ENCODE measurements at regions not wholly inside any gene's neighbourhood (a gene's known extent, or its start where the extent isn't known, plus 50 kb on each side); places are given as distances from the start of the nearest gene placed in this dataset.
"Not testable (repeated sequence)": the region's sequence is repeated elsewhere in the genome, so short reads cannot be mapped to it uniquely, and the experiment has no call there.

- DNase-seq (ENCODE audit: insufficient read length, low spot score): no peak
- FAIRE-seq: no peak
- no peak for TF ChIP-seq PAX5 (IDR thresholded peaks at IDR 0.05; ENCODE audit: insufficient read depth, low read length, severe bottlenecking)
- TF ChIP-seq POLR2A (IDR thresholded peaks at IDR 0.05; ENCODE audit: low read depth, low read length): no peak
Measured at GRCh38 chr15:87713475-87713879, 543.1 kb downstream of the NTRK3 start.

GRCh38 chr15:87712211-87712610 is 544.3 kb downstream of the NTRK3 start:
- DNase-seq (ENCODE audit: insufficient read length, low spot score) (no peak), FAIRE-seq (no peak)

DNA sequence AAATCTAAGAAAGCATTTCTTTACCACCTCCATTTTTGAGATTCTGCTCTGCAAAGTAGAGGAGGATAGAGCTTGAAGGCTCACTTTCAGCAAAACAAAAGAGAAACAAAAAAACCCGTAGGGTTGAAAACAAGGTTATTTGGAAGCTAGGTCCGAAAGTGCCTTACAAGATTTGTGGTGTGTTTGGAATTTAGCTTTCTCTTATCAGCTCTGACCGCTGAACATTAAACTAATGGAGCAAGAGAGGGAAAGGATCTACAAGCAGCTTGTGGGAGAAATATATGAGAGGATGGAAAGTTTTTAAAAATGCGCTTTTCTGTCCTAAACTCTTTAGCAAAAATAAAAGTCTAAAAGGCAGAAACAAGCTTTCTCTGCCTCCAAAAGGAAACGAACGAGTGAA is 545.5 kb downstream of the NTRK3 start:
- TF ChIP-seq POLR2A (IDR thresholded peaks at IDR 0.05; ENCODE audit: low read depth, low read length) (no peak), TAF1 (IDR thresholded peaks at IDR 0.05; ENCODE audit: low read depth, low read length) (no peak), PAX5 (IDR thresholded peaks at IDR 0.05; ENCODE audit: insufficient read depth, low read length, severe bottlenecking) (no peak), POU2F2 (IDR thresholded peaks at IDR 0.05; ENCODE audit: low read depth, low read length) (no peak), POLR2AphosphoS5 (IDR thresholded peaks at IDR 0.05; ENCODE audit: low read depth, low read length) (no peak)
- FAIRE-seq (no peak), DNase-seq (ENCODE audit: insufficient read length, low spot score) (no peak)

More at GRCh38 chr15:87712211-87712610, 544.3 kb downstream of the NTRK3 start:
- TF ChIP-seq SPI1 (IDR thresholded peaks at IDR 0.05; ENCODE audit: low read depth, low read length) (no peak), POLR2A (IDR thresholded peaks at IDR 0.05; ENCODE audit: low read depth, low read length) (no peak), TAF1 (IDR thresholded peaks at IDR 0.05; ENCODE audit: low read depth, low read length) (no peak), POLR2AphosphoS5 (IDR thresholded peaks at IDR 0.05; ENCODE audit: low read depth, low read length) (no peak), PAX5 (IDR thresholded peaks at IDR 0.05; ENCODE audit: insufficient read depth, low read length, severe bottlenecking) (no peak), POU2F2 (IDR thresholded peaks at IDR 0.05; ENCODE audit: low read depth, low read length) (no peak)

DNA sequence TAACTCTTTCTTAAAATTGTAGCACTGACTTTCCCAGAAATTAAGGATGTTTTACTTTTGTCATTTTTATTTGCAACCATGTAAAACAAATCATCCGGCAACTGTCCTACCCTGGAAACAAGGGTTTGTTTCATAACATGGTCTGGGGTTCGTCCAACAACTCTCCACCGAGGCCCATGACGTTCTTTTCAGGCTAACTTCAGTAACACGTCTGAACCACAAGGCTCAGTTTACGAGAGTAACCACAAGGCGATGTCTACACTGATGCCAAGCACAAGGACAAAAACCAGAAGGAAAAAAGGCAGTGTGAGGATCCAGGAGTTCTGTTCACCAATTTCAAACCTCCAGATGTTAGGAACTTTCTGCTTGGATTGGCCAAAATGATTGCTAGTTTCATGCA is 546.1 kb downstream of the NTRK3 start:
- DNase-seq (ENCODE audit: insufficient read length, low spot score) (no peak), FAIRE-seq (no peak)
- TF ChIP-seq SPI1 (IDR thresholded peaks at IDR 0.05; ENCODE audit: low read depth, low read length) (no peak), POU2F2 (IDR thresholded peaks at IDR 0.05; ENCODE audit: low read depth, low read length) (no peak), POLR2A (IDR thresholded peaks at IDR 0.05; ENCODE audit: low read depth, low read length) (no peak), PAX5 (IDR thresholded peaks at IDR 0.05; ENCODE audit: insufficient read depth, low read length, severe bottlenecking) (no peak), POLR2AphosphoS5 (IDR thresholded peaks at IDR 0.05; ENCODE audit: low read depth, low read length) (no peak), TAF1 (IDR thresholded peaks at IDR 0.05; ENCODE audit: low read depth, low read length) (no peak)

DNA sequence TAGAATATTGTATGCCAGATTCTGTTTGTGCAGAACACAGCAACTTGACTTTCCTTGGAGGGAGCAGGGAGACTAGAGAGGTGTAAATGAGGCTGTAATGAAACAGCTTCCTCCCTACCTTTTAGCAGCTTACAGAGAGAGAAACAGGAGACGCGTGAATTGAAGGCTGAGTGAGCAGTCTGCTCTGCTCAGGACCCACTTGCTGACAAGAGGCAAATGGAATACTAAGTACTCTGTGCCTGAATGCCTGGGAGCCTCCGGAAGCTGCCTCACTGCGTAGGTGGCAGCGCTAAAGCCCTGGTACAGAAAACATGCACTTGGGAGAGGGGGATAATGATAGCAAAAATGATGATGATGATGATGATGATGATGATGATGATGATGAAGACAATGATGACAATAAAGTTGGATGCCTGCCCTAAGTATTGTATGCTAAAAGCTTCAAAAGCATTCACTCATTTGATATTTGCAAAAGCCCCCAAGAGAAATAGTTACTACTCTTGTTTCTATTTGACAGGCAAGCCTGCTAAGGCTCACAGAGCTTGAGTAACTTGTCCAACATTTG is 548.9 kb downstream of the NTRK3 start:
- no peak for DNase-seq (ENCODE audit: insufficient read length, low spot score)
- TF ChIP-seq TAF1 (IDR thresholded peaks at IDR 0.05; ENCODE audit: low read depth, low read length) (no peak), POLR2A (IDR thresholded peaks at IDR 0.05; ENCODE audit: low read depth, low read length) (no peak), PAX5 (IDR thresholded peaks at IDR 0.05; ENCODE audit: insufficient read depth, low read length, severe bottlenecking) (no peak), SPI1 (IDR thresholded peaks at IDR 0.05; ENCODE audit: low read depth, low read length) (no peak), POU2F2 (IDR thresholded peaks at IDR 0.05; ENCODE audit: low read depth, low read length) (no peak), POLR2AphosphoS5 (IDR thresholded peaks at IDR 0.05; ENCODE audit: low read depth, low read length) (no peak)
- FAIRE-seq: no peak

GRCh38 chr15:87707071-87707470 is 549.5 kb downstream of the NTRK3 start:
- FAIRE-seq (no peak), DNase-seq (ENCODE audit: insufficient read length, low spot score) (no peak)
- TF ChIP-seq POU2F2 (IDR thresholded peaks at IDR 0.05; ENCODE audit: low read depth, low read length): no peak
- TF ChIP-seq PAX5 (IDR thresholded peaks at IDR 0.05; ENCODE audit: insufficient read depth, low read length, severe bottlenecking): no peak
- no peak for TF ChIP-seq TAF1 (IDR thresholded peaks at IDR 0.05; ENCODE audit: low read depth, low read length)
- no peak for TF ChIP-seq SPI1 (IDR thresholded peaks at IDR 0.05; ENCODE audit: low read depth, low read length)
- no peak for TF ChIP-seq POLR2A (IDR thresholded peaks at IDR 0.05; ENCODE audit: low read depth, low read length)
- no peak for TF ChIP-seq POLR2AphosphoS5 (IDR thresholded peaks at IDR 0.05; ENCODE audit: low read depth, low read length)

- TF ChIP-seq POLR2A (IDR thresholded peaks at IDR 0.05; ENCODE audit: low read depth, low read length) (no peak), POU2F2 (IDR thresholded peaks at IDR 0.05; ENCODE audit: low read depth, low read length) (no peak), SPI1 (IDR thresholded peaks at IDR 0.05; ENCODE audit: low read depth, low read length) (no peak), PAX5 (IDR thresholded peaks at IDR 0.05; ENCODE audit: insufficient read depth, low read length, severe bottlenecking) (no peak)
- FAIRE-seq (no peak), DNase-seq (ENCODE audit: insufficient read length, low spot score) (no peak)
Measured at GRCh38 chr15:87706001-87706400, 550.5 kb downstream of the NTRK3 start.

GRCh38 chr15:87704276-87704675 is 552.3 kb downstream of the NTRK3 start:
- DNase-seq (ENCODE audit: insufficient read length, low spot score) (no peak), FAIRE-seq (no peak)
- TF ChIP-seq POU2F2 (IDR thresholded peaks at IDR 0.05; ENCODE audit: low read depth, low read length) (no peak), POLR2A (IDR thresholded peaks at IDR 0.05; ENCODE audit: low read depth, low read length) (no peak), POLR2AphosphoS5 (IDR thresholded peaks at IDR 0.05; ENCODE audit: low read depth, low read length) (no peak), PAX5 (IDR thresholded peaks at IDR 0.05; ENCODE audit: insufficient read depth, low read length, severe bottlenecking) (no peak), SPI1 (IDR thresholded peaks at IDR 0.05; ENCODE audit: low read depth, low read length) (no peak), TAF1 (IDR thresholded peaks at IDR 0.05; ENCODE audit: low read depth, low read length) (no peak)

DNA sequence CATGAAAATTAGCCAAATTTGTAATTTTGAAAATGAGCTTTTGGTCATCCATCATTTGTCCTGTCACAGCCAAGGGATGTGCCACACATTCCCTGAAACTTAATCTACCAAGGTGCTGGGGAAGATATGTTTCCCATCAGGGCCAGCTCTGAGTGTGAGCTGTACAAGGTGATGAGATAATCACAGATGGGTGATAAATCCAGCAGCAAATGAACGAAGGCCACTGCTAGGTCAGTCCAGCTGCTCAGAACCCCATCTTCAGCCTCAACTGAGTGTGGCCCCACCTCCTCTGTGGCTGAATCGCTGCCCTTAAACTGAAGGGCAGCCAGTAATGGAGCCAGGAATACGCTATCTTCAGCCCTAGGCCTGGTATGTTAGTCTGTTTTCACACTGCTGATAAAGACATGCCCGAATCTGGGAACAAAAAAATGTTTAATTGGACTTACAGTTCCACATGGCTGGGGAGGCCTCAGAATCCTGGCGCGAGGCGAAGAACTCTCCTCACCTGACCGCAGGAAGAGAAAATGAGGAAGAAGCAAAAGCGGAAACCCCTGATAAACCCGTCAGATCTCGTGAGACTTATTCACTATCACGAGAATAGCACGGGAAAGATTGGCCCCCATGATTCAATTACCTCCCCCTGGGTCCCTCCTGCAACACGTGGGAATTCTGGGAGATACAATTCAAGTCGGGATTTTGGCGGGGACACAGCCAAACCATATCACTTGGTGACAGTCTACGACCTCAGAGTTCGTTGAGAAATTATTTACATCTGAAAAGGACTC is 553.0 kb downstream of the NTRK3 start:
- DNase-seq (ENCODE audit: insufficient read length, low spot score) (no peak), FAIRE-seq (no peak)
- no peak for TF ChIP-seq POLR2AphosphoS5 (IDR thresholded peaks at IDR 0.05; ENCODE audit: low read depth, low read length)
- TF ChIP-seq TAF1 (IDR thresholded peaks at IDR 0.05; ENCODE audit: low read depth, low read length): no peak
- no peak for TF ChIP-seq PAX5 (IDR thresholded peaks at IDR 0.05; ENCODE audit: insufficient read depth, low read length, severe bottlenecking)
- no peak for TF ChIP-seq POU2F2 (IDR thresholded peaks at IDR 0.05; ENCODE audit: low read depth, low read length)
- TF ChIP-seq POLR2A (IDR thresholded peaks at IDR 0.05; ENCODE audit: low read depth, low read length): no peak
- no peak for TF ChIP-seq SPI1 (IDR thresholded peaks at IDR 0.05; ENCODE audit: low read depth, low read length)

GRCh38 chr15:87702270-87702669 is 554.3 kb downstream of the NTRK3 start:
- no peak for DNase-seq (ENCODE audit: insufficient read length, low spot score)
- TF ChIP-seq POLR2AphosphoS5 (IDR thresholded peaks at IDR 0.05; ENCODE audit: low read depth, low read length) (no peak), SPI1 (IDR thresholded peaks at IDR 0.05; ENCODE audit: low read depth, low read length) (no peak), POLR2A (IDR thresholded peaks at IDR 0.05; ENCODE audit: low read depth, low read length) (no peak), PAX5 (IDR thresholded peaks at IDR 0.05; ENCODE audit: insufficient read depth, low read length, severe bottlenecking) (no peak), TAF1 (IDR thresholded peaks at IDR 0.05; ENCODE audit: low read depth, low read length) (no peak), POU2F2 (IDR thresholded peaks at IDR 0.05; ENCODE audit: low read depth, low read length) (no peak)

DNA sequence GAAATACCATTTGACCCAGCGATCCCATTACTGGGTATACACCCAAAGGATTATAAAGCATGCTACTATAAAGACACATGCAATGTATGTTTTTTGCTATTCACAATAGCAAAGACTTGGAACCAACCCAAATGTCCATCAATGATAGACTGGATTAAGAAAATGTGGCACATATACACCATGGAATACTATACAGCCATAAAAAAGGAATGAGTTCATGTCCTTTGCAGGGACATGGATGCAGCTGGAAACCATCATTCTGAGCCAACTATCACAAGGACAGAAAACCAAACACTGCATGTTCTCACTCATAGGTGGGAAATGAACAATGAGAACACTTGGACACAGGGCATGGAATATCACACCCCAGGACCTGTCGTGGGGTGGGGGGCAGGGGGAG is 558.1 kb downstream of the NTRK3 start:
- FAIRE-seq; DNase-seq (ENCODE audit: insufficient read length, low spot score): not testable (repeated sequence)

More at GRCh38 chr15:87702270-87702669, 554.3 kb downstream of the NTRK3 start:
- no peak for FAIRE-seq
